ENCODE measurements at regions not wholly inside any gene's neighbourhood (a gene's known extent, or its start where the extent isn't known, plus 50 kb on each side); places are given as distances from the start of the nearest gene placed in this dataset.

- TF ChIP-seq CTCF (conservative IDR thresholded peaks at IDR 0.05) (no peak), EZH2 (IDR thresholded peaks at IDR 0.05; ENCODE audit: low read depth) (no peak)
These were observed 109.5 kb upstream of the ANKRD55 start for GRCh38 chr5:56342616-56343015.

All from PC-9 (cell line).